Stimulated activated CD4-positive, alpha-beta T cell treated with anti-CD3 and anti-CD28 coated beads, TNF-alpha, amount 100 ng/mL, for 48 hours (primary cell): ENCODE measurements at regions not wholly inside any gene's neighbourhood (a gene's known extent, or its start where the extent isn't known, plus 50 kb on each side); places are given as distances from the start of the nearest gene placed in this dataset.
"Not testable (repeated sequence)": the region's sequence is repeated elsewhere in the genome, so short reads cannot be mapped to it uniquely, and the experiment has no call there.

Source experiments
- DNase-seq, 3 donors: peaks; one replicate each; pipeline ENCODE4 v3.0.0-alpha.2; 2020; ENCODE audit warnings: low read depth in 3 of 3

- no peak for DNase-seq
Measured at GRCh38 chr14:25551674-25552073, 501.7 kb upstream of the STXBP6 start.

- no peak for DNase-seq
Measured at GRCh38 chr14:25546826-25547225, 496.9 kb upstream of the STXBP6 start.

- peak in 1 of 3 donors; percentile 2 for DNase-seq
Measured at GRCh38 chr14:25537846-25538455, 488.0 kb upstream of the STXBP6 start.

GRCh38 chr14:25526290-25526689 lies 476.3 kb upstream of the STXBP6 start:
- no peak for DNase-seq

- no peak for DNase-seq
Measured at GRCh38 chr14:25522926-25523325, 473.0 kb upstream of the STXBP6 start.

- DNase-seq: no peak
Measured at GRCh38 chr14:25522116-25522515, 472.2 kb upstream of the STXBP6 start.

GRCh38 chr14:25521616-25522015 lies 471.7 kb upstream of the STXBP6 start:
- DNase-seq: no peak

GRCh38 chr14:25520821-25521220 lies 470.9 kb upstream of the STXBP6 start:
- no peak for DNase-seq

GRCh38 chr14:25518364-25518763 lies 468.4 kb upstream of the STXBP6 start:
- DNase-seq: no peak

GRCh38 chr14:25516838-25517237 lies 466.9 kb upstream of the STXBP6 start:
- no peak for DNase-seq

GRCh38 chr14:25508845-25509244 lies 458.9 kb upstream of the STXBP6 start:
- DNase-seq: no peak

GRCh38 chr14:25501749-25502148 lies 451.8 kb upstream of the STXBP6 start:
- no peak for DNase-seq

GRCh38 chr14:25488961-25489360 lies 439.0 kb upstream of the STXBP6 start:
- DNase-seq: no peak

GRCh38 chr14:25485381-25485780 lies 435.4 kb upstream of the STXBP6 start:
- DNase-seq: no peak

- no peak for DNase-seq
Measured at GRCh38 chr14:25484906-25485305, 435.0 kb upstream of the STXBP6 start.

- DNase-seq: no peak
Measured at GRCh38 chr14:25484235-25484634, 434.3 kb upstream of the STXBP6 start.

GRCh38 chr14:25477316-25478098 lies 427.6 kb upstream of the STXBP6 start:
- DNase-seq: no peak

GRCh38 chr14:25472700-25473099 lies 422.8 kb upstream of the STXBP6 start:
- DNase-seq: no peak

GRCh38 chr14:25464772-25465171 lies 414.8 kb upstream of the STXBP6 start:
- no peak for DNase-seq

GRCh38 chr14:25464078-25464477 lies 414.1 kb upstream of the STXBP6 start:
- DNase-seq: no peak

GRCh38 chr14:25463480-25463879 lies 413.5 kb upstream of the STXBP6 start:
- no peak for DNase-seq

- no peak for DNase-seq
Measured at GRCh38 chr14:25461780-25462179, 411.8 kb upstream of the STXBP6 start.

GRCh38 chr14:25444381-25444780 lies 394.4 kb upstream of the STXBP6 start:
- no peak for DNase-seq

- not testable (repeated sequence) for DNase-seq
Measured at GRCh38 chr14:25440382-25440781, 390.4 kb upstream of the STXBP6 start.
